Smooth muscle cell of the brain vasculature (primary cell): ENCODE measurements at regions not wholly inside any gene's neighbourhood (a gene's known extent, or its start where the extent isn't known, plus 50 kb on each side); places are given as distances from the start of the nearest gene placed in this dataset.
"Not testable (repeated sequence)": the region's sequence is repeated elsewhere in the genome, so short reads cannot be mapped to it uniquely, and the experiment has no call there.

ENCODE experiments used
- DNase-seq: peaks from one replicate; pipeline ENCODE4 v3.0.0-alpha.2; 2012; ENCODE audit warnings: low read depth, low spot score

DNA sequence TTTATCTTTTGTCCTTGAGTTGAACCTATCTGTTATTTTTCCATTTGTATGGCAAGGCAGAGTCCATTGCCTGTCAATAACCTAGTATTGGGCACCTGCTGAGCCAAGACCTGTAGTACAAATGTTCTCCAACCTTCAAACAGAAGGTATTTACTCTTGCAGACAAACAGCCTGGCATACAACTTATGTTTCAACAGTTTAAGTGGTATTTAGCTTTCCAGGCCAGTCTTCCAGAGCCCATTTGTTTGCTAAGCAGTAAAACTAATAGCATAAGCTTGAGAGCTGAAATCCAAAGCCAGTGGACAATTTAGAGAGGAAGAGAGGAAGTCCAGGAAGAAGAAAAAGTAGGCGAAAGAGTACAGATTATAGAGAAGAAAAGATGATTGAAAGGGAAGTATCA lies 979.3 kb downstream of the GLUD2 start:
- no peak for DNase-seq

DNA sequence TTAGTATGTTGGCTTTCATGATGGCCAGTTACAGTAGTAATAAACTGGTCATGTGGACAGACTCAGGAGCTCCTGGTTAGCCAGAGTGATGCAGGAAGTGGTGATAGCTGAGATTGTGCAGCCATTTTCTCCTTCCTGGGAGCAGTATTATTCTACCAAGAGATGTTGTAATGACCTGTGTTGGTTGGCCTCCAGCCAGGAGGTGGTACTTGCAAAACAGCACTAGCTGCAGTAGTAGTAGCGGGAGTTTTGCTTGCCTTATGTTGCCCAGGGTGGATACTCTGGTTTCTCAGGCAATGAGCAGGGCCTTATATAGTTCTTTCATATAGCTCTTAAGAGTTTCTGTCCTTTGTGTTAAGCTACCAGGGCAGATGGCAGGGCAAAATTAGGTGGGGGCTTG lies 998.8 kb downstream of the GLUD2 start:
- no peak for DNase-seq

DNA sequence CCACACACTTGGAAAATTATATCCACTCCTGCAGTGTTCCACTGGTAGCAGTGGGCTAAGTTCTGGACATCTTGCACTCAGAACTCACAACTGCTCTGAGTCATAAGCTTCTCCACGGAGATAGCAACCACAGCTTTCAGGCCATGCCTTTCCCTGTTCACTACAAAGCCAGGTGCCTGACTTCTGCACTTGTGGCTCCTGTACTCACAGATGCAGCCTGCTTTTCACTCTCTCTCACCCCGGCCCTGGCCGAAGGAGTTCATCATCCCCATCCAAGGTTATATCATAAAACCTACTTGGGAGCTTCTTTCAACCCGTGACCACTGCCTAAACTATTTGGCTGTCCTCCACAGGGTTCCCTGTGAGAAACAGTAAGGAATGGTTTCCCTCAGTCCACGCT lies 999.4 kb downstream of the GLUD2 start:
- DNase-seq: no peak

DNA sequence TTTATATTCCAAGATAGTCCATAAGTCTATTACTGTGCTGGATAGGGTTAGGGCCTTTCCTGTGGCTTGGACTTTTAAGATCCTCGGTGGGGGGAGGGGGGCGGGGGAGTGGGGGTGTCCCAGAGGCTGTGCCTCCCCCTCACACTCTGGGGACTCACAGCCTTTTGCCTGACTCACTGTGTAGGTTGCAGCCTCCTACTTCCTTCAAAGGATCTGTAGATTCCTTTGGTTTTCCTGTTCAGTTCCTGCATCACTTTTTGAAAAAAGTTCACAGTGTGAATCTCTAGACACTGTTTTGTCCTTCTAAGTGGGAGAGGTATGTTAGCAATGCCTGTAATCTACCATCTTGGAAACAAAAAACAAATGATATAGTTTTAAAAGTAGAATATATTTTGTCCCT lies 999.9 kb downstream of the GLUD2 start:
- no peak for DNase-seq

DNA sequence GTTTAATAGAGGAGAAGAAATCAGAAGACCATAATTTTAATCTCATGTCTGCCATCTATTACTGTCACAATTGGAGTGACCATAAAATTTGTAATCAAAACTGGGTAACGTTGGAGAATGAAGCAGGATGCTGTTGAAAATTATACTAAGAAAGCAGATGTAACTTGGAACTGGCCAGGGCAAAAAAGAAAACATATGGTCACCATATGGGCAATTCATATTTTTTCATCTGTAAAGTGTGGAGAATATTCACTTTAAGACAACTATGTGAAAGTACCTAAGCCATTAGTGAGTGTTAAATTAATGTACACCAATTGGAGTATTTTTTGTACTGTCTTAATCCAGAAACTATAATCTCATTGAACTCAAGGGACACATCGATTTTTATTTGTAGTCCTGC lies 1008.0 kb downstream of the GLUD2 start:
- DNase-seq: no peak

DNA sequence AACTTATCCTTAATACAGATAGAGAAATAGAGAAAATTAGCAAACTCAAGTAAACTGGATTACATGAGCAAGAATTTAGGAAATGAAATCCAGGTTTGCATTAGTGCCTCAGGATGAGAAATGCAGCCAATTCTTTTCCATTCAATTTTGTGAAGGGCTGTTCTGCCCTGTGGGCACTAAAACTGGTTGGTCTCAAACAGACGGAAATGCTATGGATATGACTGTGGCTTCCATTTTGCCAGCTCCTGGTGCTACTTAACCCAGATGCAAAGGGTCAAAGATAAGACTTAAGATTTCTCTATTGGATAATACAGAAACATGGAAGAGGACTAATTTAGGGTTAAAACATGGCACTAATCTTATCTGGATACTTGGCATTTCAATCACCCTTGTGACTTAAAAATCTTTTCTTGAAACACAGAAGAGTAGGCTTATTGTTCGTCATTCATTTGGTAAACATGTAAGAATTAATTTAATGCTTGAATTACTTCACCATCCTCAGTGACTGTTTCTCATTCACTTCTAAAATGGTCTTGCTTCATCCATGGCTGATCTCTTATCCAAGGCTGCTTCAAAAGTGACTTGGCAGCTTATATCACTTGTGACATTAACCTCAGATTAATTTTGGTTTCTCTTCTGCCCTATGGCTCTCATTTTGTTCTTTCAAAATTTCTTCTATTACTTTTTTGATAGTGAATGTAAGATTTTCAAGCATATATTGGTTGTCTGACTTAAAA lies 1008.7 kb downstream of the GLUD2 start:
- DNase-seq: no peak

DNA sequence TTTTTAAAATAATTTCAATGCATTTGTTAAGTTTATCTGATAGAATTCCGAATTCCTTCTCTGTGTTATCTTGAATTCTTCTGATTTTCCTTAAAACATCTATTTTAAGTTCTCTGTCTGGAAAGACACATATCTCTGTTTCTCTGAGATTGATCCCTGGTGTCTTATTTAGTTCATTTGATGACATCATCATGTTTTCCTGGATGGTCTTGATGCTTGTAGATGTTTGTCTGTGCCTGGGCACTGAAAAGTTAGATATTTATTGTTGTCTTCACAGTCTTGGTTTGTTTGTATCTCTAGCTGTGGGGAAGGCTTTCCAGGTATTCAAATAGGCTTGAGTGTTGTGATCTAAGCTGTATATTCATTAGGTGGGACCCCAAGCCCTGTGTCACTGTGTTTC lies 1028.8 kb downstream of the GLUD2 start:
- no peak for DNase-seq

DNA sequence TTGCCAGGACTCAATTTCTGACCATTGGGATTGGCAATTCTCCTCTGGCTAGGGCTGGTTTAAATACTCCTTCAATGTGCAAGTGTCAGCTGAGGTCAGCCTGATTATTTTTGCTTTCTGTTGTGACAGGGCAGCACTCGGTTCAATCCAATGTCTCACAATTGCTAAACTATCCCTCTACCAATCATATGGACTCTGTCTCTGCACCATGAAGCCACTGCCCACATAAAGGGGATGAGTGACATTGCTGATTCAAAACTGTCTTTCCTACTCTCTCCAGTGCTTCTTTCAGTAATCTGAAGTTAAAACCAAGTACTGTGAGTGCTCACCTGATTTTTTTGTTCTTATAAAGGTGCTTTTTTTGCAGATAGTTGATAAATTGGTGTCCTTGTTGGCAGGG lies 1030.7 kb downstream of the GLUD2 start:
- DNase-seq: no peak

DNA sequence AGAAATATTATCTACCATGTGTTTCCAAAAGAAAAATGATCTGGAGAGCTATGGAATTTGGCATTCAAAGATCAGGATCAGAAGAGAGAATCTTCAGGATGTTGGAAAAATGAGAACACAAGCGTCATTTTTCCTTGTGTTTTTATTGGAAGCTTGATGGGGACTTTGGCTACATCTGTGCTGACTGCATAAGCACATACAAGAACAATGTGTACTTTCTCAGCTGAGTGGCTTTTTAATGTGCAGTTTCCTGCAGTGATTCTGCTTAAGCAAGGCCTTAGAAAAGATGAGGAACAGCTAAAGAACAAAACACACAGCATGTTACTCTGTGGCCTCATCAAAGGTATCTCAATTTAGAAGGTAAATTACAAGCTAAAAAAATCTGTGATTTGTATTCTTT lies 1039.9 kb downstream of the GLUD2 start:
- DNase-seq: no peak

DNA sequence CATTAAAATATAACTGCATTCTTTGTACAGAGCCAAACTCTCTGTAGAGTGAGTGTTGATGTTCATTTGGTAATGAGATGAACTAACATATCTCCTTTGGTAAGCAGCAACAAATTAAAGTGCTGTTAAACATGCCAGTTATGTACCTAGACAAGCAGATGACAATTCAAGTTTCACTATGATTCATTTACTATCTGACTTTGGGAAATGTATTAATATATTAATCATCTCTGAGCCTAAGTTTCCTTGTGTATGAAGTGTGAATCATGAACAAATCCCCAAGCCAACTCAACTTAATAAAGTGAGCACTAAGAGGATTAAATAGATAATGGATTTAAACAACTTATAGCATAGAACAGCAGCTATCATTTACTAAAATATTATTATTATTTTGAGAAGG lies 1044.2 kb downstream of the GLUD2 start:
- no peak for DNase-seq

DNA sequence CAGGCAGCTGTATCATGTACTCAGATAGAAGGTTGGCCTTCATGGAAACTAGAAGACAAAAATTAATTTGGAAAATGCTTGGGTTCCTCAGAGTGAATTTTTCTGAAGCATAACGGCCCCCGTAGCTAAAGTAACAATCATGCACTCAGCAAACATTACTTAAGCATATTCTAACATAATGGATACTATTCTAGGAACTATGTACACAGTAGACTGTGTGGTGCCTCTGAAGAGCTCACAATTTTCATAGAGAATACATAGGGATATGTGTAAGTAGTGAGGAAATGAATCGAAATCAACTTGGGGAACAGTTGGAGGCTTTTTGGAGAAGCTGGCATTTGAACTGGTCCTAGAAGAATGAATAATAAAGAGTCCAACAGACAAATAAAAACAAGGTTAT lies 1045.0 kb downstream of the GLUD2 start:
- no peak for DNase-seq

DNA sequence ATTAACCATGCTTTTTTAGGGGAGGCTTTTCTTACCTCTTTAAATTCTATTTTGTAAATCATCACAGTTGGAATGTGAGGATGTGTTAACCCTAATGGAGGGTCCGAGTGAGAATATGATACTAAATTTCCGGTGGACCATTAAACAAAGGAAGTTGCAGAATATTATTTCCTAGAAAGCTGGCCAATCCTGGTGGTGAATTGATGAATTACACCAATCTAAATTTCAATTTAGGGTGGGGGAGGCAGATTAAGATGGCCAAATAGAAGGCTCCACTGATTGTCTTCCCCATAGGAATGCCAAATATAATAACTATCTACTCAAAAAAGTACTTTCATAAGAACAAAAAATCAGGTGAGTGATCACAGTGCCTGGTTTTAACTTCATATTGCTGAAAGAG lies 1045.6 kb downstream of the GLUD2 start:
- no peak for DNase-seq

DNA sequence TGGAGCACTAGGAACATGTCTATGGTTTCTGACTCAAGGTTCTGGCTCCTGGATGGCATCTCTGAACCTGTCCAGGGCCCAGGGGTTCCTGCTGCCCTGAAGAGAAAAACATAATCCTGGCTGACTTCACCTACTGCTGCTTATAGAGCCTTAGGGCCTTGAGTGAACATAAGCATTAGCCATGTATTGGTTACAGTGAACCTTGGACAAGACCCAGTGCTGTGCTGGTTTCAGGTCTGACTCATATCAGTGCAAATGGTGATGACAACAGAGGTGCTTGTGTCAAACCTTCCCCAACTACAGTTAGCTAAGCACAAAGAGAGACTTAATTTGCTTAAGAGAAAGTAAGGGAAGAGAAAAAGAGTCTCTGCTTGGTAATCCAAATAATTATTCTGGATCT lies 1047.2 kb downstream of the GLUD2 start:
- DNase-seq: no peak

DNA sequence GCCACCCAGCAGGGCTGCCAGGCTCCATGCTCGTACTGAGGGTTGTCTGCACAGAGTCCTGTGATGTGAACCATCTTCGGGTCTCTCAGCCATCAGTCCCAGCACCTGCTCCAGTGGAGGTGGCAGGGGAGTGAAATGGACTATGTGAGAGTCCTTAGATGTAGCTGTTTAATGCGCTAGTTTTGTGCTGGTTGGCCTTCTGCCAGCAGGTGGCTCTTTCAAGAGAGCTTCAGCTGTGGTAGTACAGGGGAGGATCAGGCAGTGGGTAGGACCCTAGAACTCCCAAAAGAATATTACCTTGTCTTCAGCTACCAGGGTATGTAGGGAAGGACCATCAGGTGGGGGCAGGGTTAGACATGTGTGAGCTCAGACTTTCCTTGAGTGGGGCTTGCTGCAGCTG lies 1066.0 kb downstream of the GLUD2 start:
- no peak for DNase-seq

DNA sequence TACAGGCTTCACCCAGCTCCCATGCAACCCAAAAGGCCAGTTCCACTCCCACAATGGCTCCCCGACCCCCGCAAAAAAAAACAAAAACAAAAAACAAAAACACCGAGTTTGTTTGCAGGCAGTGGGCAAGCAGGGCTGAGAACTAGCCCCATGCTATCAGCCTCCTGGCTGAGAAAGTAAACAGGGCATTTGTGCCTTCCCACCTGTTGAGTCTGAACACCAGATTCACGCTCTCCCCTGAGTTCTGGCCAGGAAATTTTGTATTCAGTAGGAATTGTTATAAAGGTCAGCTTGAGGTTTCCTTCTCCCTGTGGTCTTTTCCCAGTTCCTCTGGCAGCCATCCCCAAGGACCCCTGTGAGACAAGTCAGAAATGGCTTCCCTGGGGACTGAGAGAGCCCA lies 1066.5 kb downstream of the GLUD2 start:
- no peak for DNase-seq

DNA sequence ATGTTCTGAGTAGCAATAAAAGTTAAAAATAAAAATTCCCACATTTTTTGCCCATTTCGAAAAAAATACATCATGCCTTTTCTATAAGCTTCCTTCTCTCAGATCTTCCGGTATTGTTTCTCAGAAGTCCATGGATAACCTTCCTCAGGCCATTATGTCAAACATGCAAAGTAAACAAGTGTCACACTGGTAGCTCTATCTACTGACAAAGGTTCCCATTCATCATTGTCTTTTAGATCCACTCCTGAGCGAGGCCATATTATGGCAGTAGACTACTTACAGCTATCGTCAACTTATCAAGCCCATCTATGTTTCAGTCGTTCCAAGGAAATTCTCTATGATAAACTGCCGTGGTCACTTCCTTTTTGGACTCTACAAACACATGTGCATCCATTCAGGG lies 1068.2 kb downstream of the GLUD2 start:
- no peak for DNase-seq

DNA sequence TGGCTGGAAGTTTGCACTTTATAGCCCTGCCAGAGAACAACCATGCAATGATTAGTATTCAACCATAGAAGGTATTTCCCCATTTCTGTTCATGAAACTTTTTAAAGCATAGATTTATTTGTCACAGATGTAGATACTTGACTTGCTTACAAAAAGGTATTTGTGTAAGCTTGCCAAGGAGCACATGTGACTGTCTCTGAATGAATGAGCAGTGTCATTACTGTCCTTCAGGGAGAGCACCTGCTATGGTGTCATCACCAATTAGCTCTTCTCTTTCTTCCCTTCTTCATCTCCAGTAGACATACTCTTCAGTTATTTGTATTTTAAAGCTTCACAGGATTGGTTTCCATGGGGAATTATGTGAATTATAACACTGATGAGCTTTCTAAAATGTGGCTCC lies 1064.7 kb upstream of the GRIA3 start:
- no peak for DNase-seq

DNA sequence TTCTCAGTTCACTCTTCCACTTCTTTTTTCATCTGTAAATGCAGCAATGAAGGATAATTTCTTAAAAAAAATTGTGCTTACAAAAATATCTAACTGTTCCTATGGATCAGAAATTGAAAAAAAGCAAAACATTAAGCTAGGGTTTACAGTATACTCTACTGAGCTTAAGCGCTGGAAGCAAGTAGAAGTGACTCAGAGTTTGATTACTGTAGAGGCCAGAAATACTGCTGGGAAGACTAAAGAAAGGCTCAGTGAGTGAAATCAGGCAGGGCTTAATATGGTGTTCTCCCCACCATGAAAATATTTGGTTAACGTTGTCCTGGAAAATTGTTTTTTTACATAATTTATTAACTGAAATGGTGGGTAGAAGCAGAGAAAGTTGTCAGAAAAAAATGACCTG lies 1061.8 kb upstream of the GRIA3 start:
- DNase-seq: no peak

DNA sequence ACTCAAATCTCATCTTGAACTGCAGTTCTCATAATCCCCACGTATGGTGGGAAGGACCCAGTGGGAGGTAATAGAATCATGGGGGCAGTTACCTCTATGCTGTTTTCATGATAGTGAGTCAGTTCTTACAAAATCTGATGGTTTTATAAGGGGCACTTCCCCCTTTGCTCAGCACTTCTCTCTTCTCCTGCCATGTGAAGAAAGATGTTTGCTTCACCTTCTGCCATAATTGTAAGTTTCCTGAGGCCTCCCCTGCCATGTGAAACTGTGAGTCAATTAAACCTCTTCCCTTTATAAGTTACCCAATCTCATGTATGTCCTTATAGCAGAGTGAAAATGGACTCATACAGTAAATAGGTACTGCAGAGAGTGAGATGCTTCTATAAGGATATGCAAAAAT lies 1050.6 kb upstream of the GRIA3 start:
- DNase-seq: no peak

DNA sequence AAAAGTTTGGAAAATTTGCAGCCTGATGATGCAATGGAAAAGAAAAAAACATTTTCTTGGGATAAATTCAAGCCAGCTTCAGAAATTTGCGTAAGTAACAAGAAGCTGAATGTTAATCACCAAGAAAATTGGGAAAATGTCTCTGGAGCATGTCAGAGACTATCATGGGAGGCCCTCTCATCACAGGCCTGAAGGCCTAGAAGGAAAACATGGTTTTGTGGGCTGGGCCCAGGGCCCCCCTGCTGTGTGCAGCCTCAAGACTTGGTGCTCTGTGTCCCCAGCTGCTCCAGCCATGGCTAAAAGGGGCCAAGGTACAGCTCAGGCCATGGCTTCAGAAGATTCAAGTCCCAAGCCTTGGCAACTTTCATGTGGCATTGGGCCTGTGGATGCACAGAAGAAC lies 1049.8 kb upstream of the GRIA3 start:
- DNase-seq: no peak

DNA sequence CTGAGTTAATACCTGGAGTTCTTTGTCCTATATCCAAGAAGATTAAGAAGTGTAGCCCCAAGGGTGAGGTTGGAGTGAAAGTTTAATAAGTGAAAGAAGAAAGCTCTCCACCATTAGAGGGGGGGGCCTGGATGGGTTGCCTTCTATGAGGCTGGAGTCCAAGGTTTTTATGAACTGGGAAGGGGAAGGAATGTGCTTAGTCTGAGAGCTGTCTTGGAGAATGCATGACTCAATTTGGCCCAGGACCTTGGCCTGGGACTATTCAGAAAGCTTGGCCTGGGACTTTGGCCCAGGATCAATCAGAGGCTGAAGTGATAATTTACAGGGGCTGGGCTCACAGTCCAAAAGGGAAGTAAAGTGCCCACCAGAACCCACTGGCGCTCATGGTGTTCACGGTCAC lies 1049.0 kb upstream of the GRIA3 start:
- no peak for DNase-seq

DNA sequence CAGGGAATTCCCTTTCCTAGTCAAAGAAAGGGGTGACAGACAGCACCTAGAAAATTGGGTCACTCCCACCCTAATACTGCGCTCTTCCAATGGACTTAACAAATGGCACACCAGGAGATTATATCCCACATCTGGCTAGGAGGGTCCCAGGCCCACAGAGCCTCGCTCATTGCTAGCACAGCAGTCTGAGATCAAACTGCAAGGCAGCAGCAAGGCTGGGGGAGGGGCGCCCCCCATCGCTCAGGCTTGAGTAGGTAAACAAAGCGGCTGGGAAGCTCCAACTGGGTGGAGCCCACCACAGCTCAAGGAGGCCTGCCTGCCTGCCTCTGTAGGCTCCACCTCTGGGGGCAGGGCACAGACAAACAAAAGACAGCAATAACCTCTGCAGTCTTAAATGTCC lies 1043.9 kb upstream of the GRIA3 start:
- not testable (repeated sequence) for DNase-seq

DNA sequence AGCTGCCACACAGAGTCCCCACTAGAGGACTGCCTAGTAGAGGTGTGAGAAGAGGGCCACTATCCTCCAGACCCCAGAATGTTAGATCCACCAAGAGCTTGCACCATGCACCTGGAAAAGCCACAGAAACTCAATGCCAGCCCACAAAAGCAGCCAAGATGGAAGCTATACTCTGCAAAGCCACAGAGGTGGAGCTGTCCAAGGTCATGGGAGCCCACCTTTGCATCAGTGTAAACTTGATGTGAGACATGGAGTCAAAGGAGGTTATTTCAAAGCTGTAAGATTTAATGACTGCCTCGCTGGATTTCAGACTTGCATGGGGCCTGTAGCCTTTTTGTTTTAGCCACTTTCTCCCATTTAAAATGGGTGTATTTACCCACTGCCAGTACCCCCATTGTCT lies 1030.1 kb upstream of the GRIA3 start:
- DNase-seq: no peak

DNA sequence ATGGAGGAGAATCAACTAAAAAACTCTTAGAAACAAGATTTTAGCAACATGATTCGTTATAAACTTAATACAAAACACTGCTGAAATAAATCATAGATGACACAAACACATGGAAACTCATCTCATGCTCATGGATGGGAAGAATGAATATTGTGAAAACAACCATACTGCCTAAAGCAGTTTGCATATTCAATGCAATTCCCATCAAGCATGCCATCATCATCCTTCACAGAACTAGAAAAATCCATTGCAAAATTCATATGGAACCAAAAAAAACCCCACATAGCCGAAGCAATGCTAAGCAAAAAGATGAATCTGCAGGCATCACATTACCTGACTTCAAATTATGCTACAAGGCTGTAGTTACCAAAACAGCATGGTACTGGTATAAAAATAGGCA lies 1015.8 kb upstream of the GRIA3 start:
- DNase-seq: no peak
